NCI-H2107 (cell line): ENCODE measurements at regions not wholly inside any gene's neighbourhood (a gene's known extent, or its start where the extent isn't known, plus 50 kb on each side); places are given as distances from the start of the nearest gene placed in this dataset.

Source experiments
- DNase-seq: peaks from one replicate; lab custom pipeline; 2025; lab: John Stamatoyannopoulos, UW

GRCh38 chr6:3593161-3593560, 136.3 kb upstream of the SLC22A23 start:
- no peak for DNase-seq

- DNase-seq = no peak
These were observed 135.6 kb upstream of the SLC22A23 start for GRCh38 chr6:3592371-3592941.

- DNase-seq = no peak
These were observed 135.1 kb upstream of the SLC22A23 start for GRCh38 chr6:3591970-3592369.

- no peak for DNase-seq
These were observed 130.8 kb upstream of the SLC22A23 start for GRCh38 chr6:3587660-3588059.

DNA sequence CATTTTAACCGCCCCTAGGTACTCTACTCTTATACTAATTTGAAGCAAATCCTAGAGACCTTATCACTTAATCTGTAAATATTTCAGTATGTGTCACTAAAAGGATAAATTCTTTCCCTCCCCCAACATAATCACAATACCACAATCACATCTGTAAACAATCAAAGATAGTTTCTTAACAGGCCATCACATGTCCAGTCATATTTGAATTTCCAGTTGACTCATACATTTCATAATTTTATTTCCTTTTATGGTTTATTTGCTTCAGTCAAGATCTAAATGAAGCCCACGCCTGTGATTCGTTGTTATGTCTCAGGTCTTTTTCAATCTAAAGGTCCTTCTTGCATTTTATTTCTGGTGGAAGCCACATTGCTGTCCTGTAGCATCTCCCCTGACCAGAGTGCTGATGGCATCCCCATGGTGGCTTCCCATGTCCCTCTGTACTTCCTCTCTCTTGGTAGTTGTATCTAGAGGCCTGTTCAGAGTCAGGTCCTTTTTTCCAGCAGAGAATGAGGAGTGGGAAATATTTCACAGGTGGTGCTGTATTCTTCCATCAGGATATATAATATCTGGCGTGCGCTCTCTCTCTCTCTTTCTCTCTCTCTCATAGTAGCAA, 128.6 kb upstream of the SLC22A23 start:
- DNase-seq = no peak

DNA sequence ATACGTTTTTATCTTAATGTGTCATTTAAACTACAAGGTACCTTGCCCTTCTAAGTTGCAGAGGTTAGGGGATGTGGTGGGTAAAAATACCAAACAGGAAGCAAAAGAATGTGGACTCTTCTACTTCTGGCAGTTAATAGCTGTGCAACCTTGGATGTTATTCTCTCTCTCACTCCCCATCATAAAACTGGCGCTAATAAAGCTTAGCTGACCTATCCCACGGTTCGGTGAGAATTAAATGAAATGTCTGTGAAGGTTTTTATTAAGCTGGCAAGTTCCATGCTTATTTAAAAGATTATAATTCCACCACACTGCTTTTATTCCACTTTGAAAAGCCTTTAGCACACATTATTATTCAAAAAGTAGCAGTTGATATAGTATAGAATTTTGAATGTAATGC, 127.8 kb upstream of the SLC22A23 start:
- DNase-seq = no peak

DNA sequence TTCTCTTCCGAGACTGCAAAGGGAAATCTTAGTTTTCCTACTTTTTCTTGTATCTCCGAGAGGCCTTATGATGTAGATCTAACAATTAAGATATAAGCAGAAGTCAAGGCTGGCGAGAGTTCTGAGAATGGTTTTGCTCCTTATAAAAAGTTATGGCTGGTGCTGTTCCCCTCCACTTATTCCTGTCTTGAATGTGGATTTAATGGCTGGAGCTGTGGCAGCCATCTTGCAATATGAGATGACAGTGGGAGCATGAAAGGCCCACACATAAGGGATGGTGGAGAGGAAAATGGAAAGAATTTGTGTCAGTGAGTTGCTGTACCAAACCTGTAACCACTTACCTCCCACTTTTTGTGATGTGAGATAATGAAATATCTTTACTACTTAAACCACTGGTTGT, 124.6 kb upstream of the SLC22A23 start:
- no peak for DNase-seq

- no peak for DNase-seq
These were observed 122.9 kb upstream of the SLC22A23 start for GRCh38 chr6:3579652-3580175.

DNA sequence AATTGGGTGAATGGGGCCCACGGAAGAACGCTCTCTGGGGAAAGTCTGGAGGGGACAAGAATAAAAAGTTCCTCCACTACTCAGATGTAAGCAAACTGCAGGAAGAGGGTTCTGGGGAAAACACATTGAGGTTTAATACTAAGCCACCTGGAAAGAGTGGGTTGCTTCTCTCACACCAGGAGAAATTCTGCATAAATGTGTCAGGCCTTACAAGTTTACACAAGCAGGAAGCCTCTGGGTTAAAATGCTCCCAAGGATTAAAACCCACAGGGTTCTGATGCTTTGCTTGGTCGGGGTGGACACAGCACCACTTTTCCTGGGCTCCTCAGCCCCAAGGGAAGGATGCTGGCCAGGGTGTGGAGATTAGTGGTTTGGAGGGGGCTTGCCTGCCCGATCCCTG, 122.1 kb upstream of the SLC22A23 start:
- no peak for DNase-seq

GRCh38 chr6:3577517-3577916, 120.7 kb upstream of the SLC22A23 start:
- DNase-seq = no peak

- DNase-seq = no peak
These were observed 118.9 kb upstream of the SLC22A23 start for GRCh38 chr6:3575701-3576100.

DNA sequence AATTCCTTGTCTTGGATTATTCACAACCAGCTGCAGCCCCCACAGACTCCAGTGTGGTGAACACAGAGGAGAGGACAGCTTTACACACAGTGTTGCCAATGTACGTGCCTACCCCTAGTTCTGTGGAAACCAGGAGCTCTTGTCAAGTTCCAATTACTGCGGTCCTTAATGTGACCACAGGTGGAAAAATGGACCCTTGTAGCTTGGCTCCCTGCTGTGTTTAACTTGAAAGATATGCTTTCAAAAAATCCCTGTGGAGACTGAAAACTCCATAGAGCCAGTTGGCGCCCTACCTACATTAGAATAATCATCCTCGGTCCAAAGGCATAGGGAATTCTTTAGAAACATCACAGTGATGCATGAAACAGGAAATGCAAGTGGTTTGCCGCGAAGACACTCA, 118.3 kb upstream of the SLC22A23 start:
- peak; percentile 63 for DNase-seq

DNA sequence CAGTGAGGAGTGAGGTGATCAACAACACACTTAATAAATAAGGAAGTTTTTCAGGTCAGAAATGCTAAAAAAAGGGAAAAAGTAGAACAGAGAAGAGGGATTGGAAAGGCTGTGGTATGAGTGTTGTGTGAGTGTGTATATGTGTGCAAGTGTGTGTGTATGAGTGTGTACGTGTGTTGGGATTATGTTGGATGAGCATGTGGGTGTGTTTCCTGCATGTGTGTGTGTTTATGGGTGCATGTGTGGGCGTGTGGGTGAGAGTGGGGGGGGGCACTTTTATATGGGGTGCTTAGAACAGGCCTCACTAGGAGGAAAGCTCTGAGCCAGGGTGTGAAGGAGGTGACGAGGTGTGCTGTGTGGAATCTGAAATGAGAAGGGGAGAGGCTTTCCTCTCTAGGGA, 116.8 kb upstream of the SLC22A23 start:
- no peak for DNase-seq

GRCh38 chr6:3571836-3572235, 115.0 kb upstream of the SLC22A23 start:
- no peak for DNase-seq

DNA sequence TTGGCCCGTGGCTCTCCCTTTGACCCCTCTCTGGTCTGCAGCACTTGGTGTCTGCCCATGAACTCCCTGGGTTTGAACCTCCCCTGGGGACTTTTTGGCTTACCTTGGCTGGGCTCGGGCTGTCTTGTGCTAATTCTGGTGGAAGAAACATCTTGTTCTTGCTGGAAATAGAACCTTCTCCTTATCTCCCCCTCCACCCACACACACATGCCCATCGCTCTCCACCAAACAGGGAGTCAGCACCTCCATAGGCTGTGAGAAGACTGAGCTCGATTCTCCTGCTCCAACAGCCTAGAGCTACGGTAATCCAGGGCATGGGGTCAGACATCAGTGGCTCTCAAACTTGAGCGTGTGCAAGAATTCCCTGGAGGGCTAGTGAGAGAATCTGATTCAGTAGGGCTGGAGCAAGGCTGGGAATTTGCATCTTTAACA, 114.4 kb upstream of the SLC22A23 start:
- DNase-seq = no peak

DNA sequence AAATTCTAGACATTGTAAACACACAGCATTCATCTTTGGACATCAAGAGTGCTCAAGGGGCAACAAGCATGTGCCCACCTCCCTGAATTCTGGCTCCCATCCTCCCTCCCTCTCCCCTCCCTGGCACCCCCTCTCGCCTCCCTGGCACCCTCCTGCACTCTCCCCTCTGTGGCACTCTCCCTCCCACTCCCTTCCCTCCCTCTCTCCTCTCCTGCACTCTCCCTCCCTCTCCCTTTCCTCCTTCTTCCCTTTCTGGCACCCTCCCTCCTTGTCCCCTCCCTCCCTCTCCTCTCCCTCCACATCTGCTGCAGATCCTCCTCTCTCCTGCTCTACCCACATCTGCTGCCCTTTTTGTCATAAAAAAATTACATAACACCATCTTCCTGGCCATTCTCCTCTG, 113.0 kb upstream of the SLC22A23 start:
- no peak for DNase-seq

GRCh38 chr6:3568396-3569082, 111.7 kb upstream of the SLC22A23 start:
- DNase-seq = no peak

- no peak for DNase-seq
These were observed 110.0 kb upstream of the SLC22A23 start for GRCh38 chr6:3566812-3567211.

DNA sequence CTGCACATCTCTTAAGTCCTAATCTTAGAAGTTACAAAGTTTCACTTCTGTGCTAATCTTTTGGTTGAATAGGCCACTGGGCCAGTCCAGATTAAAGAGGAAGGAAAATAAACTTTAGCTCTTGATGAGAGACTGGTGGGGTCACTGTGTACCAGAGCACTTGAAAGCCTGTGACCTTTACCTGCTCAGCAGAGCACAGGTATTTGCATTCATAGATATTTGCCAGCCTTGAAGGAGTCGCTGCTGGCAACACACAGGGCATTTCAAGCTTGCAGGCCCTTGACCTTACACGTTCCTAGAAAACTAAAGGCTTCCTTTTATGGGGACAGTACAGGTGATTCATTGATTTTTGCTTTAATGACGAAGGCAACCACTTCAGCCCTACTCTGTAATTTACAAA, 108.4 kb upstream of the SLC22A23 start:
- no peak for DNase-seq

- DNase-seq = peak; percentile 24
These were observed 104.9 kb upstream of the SLC22A23 start for GRCh38 chr6:3561725-3562124.

DNA sequence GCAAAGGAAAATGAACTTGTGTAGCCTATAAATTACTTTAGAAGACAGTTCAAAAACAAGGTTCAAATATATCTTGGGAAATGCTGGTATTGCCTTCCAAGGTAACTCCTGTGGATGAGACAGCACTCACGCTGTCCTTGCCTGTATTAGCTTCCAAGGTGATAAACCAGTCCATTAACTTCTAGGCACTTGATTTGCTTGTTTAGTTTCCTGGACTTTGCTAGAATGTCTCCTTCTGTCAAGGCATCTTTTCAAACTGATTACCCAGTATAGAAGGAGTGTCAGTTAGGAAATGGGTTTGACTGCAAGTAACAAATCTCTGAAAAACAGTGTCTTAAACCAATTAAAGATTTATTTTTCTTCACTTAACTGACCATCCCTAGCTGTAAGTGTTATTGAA, 103.4 kb upstream of the SLC22A23 start:
- DNase-seq = no peak

DNA sequence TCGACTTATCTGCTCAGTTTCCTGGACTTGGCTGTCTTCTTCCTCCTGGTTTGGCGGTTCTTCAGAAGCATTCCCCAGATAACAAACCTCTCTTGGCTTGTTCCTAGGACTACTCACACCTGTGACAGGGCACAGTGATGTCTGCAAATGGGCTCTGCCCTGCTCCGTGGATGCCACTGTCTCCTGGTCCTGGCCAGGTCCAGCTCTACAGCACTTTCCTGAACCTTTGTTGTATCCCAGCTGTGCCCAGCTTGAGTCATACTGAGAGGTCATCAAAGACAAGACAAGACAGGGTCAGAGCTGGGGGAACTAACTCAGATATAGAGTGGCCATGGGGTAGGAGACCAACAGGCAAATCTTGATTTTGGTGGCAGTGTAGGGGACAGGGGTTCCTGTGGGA, 102.7 kb upstream of the SLC22A23 start:
- no peak for DNase-seq

GRCh38 chr6:3557336-3557735, 100.5 kb upstream of the SLC22A23 start:
- no peak for DNase-seq
